Stimulated activated CD4-positive, alpha-beta T cell treated with anti-CD3 and anti-CD28 coated beads, Interleukin-4, amount 100 ng/mL, for 24 hours (primary cell): ENCODE measurements at regions not wholly inside any gene's neighbourhood (a gene's known extent, or its start where the extent isn't known, plus 50 kb on each side); places are given as distances from the start of the nearest gene placed in this dataset.
"Not testable (repeated sequence)": the region's sequence is repeated elsewhere in the genome, so short reads cannot be mapped to it uniquely, and the experiment has no call there.

Experiments
- DNase-seq: peaks from one replicate; pipeline ENCODE4 v3.0.0-alpha.2; 2020

DNA sequence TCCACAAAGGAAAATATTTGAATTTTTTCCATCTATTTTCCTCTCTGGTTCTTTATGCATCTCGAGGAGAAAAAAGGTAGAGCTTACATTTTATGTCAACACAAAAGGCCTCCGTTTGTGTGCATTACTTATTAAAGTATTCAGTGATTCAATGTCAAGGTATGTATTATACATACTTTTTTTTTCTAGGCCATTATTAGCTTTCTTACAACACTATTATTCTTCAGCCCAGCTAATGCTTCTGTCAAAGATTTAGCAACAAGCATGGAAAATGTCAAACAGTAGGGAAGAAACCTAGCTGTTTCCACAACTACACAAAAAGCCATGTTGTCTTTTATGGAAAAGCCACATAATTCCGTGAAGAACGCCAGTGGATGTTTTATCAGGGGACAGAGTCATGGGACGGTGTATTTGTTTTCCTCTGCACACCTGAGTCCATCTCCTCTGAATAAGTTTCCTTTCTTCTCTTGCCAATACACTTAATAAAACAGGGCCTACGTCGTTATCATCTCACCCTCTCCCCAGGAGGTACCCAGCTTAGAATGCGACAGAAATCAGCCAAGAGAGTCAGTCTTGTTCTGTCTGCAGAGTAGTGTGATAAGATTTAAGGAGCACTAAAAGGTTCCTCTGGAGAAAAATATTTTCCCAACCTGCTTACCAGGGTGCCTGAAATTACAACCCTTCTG, 209.7 kb upstream of the AUTS2 start:
- DNase-seq = no peak

DNA sequence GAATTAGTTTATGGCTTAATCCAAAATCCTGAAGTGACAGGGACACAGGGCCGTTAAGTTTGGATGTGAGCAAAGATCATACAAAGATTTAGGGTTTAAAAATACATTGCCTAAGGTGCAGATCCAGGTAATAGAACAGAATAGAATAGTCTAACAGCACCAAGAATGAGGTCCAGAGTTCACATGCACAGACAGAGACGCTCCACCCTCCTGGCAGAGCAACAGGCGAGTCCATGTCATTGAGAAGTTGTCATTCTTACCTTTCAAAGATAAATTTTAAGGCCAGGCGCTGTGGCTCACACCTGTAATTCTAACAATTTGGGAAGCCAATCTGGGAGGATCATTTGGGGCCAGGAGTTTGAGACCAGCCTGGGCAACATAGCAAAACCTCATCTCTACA, 209.1 kb upstream of the AUTS2 start:
- DNase-seq = no peak

DNA sequence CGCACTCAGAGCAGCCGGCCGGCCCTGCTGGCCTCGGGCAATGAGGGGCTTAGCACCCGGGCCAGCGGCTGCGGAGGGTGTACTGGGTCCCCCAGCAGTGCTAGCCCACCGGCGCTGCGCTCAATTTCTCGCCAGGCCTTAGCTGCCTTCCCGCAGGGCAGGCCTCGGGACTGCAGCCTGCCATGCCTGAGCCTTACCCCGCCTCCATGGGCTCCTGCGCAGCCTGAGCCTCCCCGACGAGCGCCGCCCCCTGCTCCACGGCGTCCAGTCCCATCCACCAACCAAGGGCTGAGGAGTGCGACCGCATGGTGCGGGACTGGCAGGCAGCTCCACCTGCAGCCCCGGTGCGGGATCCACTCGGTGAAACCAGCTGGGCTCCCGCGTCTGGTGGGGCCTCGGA, 204.4 kb upstream of the AUTS2 start:
- not testable (repeated sequence) for DNase-seq

DNA sequence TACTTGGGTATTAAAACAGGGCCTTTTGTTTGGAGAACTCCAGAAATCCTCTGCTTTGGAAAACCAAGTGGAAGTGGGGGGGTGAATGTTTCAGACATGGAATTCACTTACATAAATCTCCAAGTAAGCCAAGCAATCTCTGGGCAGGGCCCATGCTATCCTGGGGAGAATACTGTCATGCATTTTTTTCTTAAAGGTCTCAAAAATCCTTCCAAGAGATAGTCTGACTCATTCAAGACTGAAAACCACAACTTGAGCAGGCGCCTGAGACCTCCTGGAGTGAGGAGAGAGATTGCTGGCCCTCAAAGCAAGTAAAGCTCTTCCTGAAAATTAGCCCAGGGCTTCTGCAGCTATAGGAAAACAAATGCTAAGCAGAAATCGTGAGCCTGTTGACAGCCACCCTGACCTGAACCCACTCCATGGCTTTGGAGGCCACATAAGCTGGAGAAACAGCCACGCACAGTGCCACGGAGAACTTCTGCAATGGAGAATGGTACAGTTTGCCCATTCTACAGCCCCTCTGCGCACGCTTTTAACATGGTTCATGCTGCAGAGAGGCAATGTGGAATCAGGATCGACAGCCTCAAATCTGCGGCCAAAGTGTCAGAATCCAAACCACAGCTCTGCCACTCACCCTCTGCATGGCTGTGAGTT, 203.1 kb upstream of the AUTS2 start:
- DNase-seq = no peak

- DNase-seq = no peak
Observed at GRCh38 chr7:69398986-69399385, 199.3 kb upstream of the AUTS2 start.

- DNase-seq = no peak
Observed at GRCh38 chr7:69399401-69399800, 198.9 kb upstream of the AUTS2 start.

DNA sequence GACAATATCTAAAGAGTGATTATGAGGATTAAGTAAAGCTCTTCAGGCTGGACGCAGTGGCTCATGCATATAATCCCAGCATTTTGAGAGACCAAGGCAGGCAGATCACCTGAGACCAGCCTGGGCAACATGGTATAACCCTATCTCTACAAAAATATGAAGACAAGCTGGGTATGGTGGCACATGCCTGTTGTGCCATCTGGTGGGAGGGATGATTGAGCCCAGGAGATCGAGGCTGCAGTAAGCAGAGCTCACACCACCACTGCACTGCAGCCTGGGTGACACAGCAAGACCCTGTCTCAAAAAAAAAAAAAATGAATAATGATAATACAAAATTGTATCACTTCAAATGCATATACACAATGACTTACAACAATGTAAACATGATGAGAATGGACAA, 195.6 kb upstream of the AUTS2 start:
- no peak for DNase-seq

DNA sequence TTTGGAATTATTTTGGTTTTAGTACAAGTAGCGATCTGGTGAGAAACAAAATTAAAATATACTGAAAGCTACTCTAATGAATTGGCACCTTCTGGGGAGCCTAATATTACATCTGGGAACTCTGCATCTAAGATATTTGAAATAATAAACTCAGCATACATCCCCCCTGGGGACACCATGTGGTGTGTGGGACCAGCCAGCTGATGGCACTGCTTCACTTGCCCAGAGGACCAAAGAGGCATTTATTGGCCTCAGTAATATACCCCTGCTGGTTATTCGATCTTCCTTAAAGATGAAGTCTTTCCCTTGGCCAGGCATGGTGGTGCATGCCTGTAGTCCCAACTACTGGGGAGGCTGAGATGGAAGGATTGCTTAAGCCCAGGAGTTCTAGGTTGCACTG, 195.1 kb upstream of the AUTS2 start:
- no peak for DNase-seq

- DNase-seq = no peak
Observed at GRCh38 chr7:69411018-69411417, 187.3 kb upstream of the AUTS2 start.

DNA sequence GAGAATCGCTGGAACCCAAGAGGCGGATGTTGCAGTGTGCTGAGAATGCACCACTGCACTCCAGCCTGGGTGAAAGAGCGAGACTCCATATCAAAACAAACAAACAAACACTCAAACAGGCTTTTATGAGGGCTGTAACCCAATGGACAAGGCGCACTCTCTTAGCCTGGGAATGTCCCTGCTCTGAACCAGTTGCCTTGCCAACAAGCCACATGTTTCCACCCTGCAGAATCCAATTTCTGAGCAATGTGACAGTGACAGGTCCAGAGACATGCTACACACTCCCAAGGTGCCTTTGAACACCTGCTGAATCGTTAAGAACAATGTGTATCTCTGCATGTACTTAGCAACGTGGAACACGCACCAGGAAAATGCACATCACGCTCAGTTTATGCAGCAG, 186.8 kb upstream of the AUTS2 start:
- no peak for DNase-seq

- no peak for DNase-seq
Observed at GRCh38 chr7:69412331-69413146, 185.7 kb upstream of the AUTS2 start.

DNA sequence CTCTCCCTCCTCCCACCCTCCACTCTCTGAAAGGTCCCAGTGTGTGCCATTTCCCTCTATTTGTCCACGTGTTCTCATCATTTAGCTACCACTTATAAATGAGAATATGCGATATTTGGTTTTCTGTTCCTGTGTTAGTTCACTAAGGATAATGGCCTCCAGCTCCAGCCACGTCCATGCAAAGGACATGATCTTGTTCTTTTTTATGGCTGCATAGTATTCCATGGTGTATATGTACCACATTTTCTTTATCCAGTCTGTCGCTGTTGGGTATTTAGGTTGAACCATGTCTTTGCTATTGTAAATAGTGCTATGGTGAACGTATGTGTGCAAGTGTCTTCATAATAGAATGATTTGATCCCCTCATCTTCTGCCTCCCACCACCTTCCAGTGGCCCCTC, 183.7 kb upstream of the AUTS2 start:
- DNase-seq = no peak

- DNase-seq = no peak
Observed at GRCh38 chr7:69418869-69419670, 179.2 kb upstream of the AUTS2 start.

- DNase-seq = no peak
Observed at GRCh38 chr7:69419934-69420333, 178.3 kb upstream of the AUTS2 start.

GRCh38 chr7:69422574-69422985, 175.7 kb upstream of the AUTS2 start:
- DNase-seq = no peak

DNA sequence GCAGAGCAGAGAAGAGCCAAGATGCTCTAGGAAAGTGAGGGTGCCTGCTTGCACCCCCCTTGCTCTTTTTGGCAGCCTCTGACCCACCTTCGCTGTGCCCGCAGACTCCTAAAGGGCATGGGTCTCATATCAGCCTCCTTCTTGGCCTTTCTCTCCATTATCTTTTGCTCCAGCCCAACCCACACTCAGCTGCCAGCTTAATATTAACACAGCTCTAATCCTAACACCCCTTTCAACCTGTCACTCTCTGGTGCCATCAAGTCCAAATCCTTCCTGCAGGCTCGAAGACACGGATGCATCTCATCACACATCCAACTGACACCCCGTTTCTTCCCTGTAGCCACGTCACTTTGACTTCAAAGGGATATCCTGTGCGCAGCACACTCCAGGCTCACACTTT, 171.6 kb upstream of the AUTS2 start:
- DNase-seq = no peak

- DNase-seq = no peak
Observed at GRCh38 chr7:69428089-69428488, 170.2 kb upstream of the AUTS2 start.

- DNase-seq = no peak
Observed at GRCh38 chr7:69429911-69430383, 168.3 kb upstream of the AUTS2 start.

GRCh38 chr7:69430384-69431021, 167.8 kb upstream of the AUTS2 start:
- no peak for DNase-seq

- DNase-seq = no peak
Observed at GRCh38 chr7:69431626-69432025, 166.6 kb upstream of the AUTS2 start.

DNA sequence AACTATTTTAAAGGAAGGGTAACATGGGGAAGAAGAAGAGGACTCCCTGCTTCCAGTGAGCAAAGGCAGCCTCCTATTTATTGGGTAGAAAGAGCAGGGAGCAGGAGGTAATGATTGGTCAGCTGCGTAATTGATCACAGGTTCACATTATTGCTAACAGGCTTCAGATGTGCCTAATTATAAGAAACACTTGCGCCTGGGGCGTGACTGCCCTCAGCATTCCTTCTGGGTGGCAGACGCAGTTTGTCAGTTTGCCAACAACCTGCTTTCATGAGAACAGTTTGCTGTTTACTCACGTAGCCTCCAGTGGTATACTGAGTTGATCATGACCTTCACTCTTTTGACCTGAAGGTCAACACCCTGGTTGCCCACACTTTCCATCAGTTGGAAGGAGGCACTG, 166.0 kb upstream of the AUTS2 start:
- DNase-seq = not testable (repeated sequence)

DNA sequence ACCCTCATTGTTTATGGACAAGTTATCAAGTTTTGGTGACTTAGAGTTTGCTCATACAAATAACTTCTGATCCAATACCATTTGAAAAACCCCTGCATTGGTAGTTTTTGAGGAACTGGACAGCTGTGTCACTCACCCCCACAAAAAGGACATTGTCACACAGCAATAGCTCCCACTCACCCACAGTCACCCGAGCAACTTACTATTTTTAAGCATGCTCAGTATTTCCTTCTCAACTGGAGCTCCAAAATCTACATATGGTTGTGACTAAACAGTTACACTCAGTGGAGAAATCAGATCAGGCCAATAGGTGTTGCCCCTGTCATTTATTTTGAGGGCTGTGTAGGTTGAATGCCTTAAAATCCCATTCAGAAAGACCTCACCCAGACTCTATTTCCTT, 165.2 kb upstream of the AUTS2 start:
- DNase-seq = no peak

GRCh38 chr7:69434398-69434815, 163.9 kb upstream of the AUTS2 start:
- no peak for DNase-seq
